ENCODE measurements at regions not wholly inside any gene's neighbourhood (a gene's known extent, or its start where the extent isn't known, plus 50 kb on each side); places are given as distances from the start of the nearest gene placed in this dataset.

DNA sequence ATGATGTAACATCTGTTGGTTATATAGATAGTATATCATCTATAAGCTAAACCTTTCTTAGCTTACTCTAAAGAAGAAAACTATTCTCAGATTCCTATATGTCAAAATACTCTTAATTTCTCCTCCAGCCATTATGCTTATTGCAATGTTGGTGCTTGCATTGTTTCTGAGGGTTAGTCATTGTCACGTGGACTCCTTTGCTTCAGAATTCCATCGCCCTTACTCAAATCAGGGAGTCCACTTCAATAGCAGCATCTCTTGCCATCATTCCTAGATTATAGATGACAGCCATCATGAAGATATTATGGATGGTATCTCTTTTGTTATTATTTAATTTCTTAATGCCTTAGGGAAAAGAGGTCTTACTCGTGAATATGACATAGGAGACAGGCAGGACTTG is 776.1 kb downstream of the TENT5A start:
- ChIA-PET CTCF (interaction anchor here (1.2 kb wide), 1 partner anchor 10 kb away, joined by 5 read pairs; no protein-coding TSS in a partner anchor), POLR2A (no interaction called here)
- no peak for DNase-seq (ENCODE audit: extremely low spot score)
- TF ChIP-seq, protein P1, sequence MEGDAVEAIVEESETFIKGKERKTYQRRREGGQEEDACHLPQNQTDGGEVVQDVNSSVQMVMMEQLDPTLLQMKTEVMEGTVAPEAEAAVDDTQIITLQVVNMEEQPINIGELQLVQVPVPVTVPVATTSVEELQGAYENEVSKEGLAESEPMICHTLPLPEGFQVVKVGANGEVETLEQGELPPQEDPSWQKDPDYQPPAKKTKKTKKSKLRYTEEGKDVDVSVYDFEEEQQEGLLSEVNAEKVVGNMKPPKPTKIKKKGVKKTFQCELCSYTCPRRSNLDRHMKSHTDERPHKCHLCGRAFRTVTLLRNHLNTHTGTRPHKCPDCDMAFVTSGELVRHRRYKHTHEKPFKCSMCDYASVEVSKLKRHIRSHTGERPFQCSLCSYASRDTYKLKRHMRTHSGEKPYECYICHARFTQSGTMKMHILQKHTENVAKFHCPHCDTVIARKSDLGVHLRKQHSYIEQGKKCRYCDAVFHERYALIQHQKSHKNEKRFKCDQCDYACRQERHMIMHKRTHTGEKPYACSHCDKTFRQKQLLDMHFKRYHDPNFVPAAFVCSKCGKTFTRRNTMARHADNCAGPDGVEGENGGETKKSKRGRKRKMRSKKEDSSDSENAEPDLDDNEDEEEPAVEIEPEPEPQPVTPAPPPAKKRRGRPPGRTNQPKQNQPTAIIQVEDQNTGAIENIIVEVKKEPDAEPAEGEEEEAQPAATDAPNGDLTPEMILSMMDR (IDR thresholded peaks at IDR 0.05; ENCODE audit: control extremely low read depth, extremely low read depth, low read depth, missing control alignments), result no peak

DNA sequence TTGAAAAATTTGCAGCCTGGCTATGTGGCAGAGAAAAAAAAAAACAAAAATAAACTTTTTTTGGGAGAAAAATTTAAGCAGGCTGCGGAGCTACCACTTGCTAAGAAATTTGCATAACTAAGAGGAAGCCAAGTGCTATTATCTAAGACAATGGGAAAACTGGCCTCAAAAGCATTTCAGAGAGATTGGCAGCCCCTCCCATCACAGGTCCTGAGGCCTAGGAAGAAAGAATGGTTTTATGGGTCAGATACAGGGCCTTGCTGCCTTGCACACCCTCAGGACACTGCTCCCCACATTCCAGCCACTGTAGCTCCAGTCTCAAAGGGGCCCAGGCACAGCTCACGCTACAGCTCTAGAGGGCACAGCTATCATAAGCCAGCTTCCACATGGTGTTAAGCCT is 777.9 kb downstream of the TENT5A start:
- TF ChIP-seq, protein P1 (IDR thresholded peaks at IDR 0.05; ENCODE audit: control extremely low read depth, extremely low read depth, low read depth, missing control alignments), result no peak
- ChIA-PET POLR2A (no interaction called here), CTCF (interaction anchor here (1.5 kb wide), 1 partner anchor 30 kb away, joined by 3 read pairs; no protein-coding TSS in a partner anchor)

DNA sequence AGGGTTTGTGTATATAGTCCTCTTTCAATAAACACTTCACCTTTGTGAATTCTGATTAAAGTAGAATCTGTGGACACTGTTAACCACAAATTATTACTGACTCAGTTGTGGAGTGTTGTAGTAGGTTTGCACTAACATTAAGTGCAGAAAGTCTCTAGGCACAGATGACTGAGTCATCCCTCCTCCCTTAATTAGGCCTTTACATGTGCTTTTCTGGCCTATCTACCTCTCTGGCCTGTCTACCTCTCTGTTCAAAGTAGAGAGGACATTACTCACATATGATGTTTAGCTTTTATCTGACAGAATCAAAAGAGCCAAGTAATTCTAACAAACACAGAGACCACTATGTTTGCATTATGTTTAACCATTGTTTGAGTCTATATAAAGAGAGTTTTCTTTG is 783.0 kb downstream of the TENT5A start:
- ChIA-PET POLR2A (no interaction called here), CTCF (interaction anchor here (1.1 to 1.2 kb wide), 2 partner anchors 8 to 11 kb away, joined by 3 to 4 read pairs; no protein-coding TSS in a partner anchor)
- TF ChIP-seq, protein P1 (IDR thresholded peaks at IDR 0.05; ENCODE audit: control extremely low read depth, extremely low read depth, low read depth, missing control alignments), result no peak
- no peak for DNase-seq (ENCODE audit: extremely low spot score)

More for the DNA sequence above, 777.9 kb downstream of the TENT5A start:
- DNase-seq (ENCODE audit: extremely low spot score), result no peak

DNA sequence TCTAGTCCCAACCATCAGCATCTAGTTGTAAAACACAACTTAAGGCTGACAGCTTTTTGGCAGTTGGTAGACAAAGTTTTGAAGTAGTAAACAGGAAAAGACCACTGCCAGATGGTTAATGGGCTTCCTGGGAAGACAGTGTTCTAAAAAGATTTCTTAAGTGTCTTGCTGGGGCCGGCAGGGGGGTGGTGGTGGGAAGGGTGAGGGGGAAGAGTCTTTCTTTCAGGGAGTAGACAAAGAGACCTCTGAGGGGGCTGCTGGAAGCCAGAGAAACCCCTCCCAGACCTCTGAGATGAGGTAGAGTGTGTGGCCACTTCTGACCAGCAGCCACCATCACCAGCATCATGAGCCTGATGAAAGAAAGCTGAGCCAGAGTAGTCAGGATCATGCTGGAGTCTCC is 784.9 kb downstream of the TENT5A start:
- TF ChIP-seq, protein P1 (IDR thresholded peaks at IDR 0.05; ENCODE audit: control extremely low read depth, extremely low read depth, low read depth, missing control alignments), result no peak
- CTCF ChIA-PET, result no interaction called here
- DNase-seq (ENCODE audit: extremely low spot score), result no peak
- POLR2A ChIA-PET, result no interaction called here

DNA sequence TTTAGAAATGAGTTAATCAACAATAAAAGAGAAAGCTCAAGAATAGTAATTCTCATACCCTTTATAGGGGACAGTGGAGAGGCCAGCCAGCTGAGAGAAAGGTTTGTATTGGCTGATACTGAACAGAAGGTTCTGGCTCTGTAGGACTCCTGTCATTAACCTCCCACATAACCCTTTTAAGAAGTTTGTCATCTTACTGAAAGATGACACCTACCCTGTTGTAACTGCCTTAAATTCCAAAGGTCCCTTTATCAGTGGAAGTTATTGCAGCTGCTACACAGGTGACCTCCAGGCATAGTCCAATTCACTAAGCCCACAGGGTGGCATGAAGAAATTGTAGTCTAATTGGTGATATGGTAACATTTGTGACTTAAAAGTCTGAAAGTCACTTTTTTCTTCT is 790.1 kb downstream of the TENT5A start:
- DNase-seq (ENCODE audit: extremely low spot score), result no peak
- POLR2A ChIA-PET, result no interaction called here

DNA sequence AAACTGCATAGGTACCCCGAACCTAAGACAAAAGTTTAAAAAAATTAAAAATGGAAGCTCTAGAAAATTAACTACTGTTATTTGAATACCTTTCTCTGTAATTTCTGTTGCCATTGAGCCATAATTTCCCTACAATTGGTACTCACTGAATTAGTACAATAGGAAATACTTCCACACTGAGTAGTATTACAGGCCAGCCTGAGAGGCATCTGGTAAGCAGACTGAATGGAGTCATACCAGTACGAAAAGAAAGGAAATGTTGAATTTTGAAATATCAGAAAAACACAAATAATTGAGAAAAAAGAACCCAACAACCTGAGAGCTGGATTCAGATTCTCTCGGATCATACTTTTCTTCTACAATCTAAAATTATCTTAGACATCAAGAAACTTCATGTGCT is 791.3 kb downstream of the TENT5A start:
- TF ChIP-seq, protein P1 (IDR thresholded peaks at IDR 0.05; ENCODE audit: control extremely low read depth, extremely low read depth, low read depth, missing control alignments), result no peak
- POLR2A ChIA-PET, result no interaction called here
- CTCF ChIA-PET, result interaction anchor here (1.1 kb wide), 1 partner anchor 8 kb away, joined by 3 read pairs; no protein-coding TSS in a partner anchor
- DNase-seq (ENCODE audit: extremely low spot score), result no peak

More for the DNA sequence above, 790.1 kb downstream of the TENT5A start:
- CTCF ChIA-PET, result interaction anchor here (0.8 kb wide), 1 partner anchor 17 kb away, joined by 3 read pairs; no protein-coding TSS in a partner anchor
- TF ChIP-seq, protein P1 (IDR thresholded peaks at IDR 0.05; ENCODE audit: control extremely low read depth, extremely low read depth, low read depth, missing control alignments), result no peak

Data from GM10248 (cell line).